HepG2 (cell line): ENCODE measurements at regions not wholly inside any gene's neighbourhood (a gene's known extent, or its start where the extent isn't known, plus 50 kb on each side); places are given as distances from the start of the nearest gene placed in this dataset.

ENCODE experiments used
- CAMTA2 ChIP-seq: sonication (generic); formaldehyde crosslinking; IDR thresholded peaks from 2 replicates; pipeline ENCODE4 v1.4.0; 2020; ENCODE audit warnings: mild to moderate bottlenecking, missing genetic modification reagents, borderline replicate concordance
- CREB1 ChIP-seq, 2 experiments: fragments of 450-650 bp in 1 of 2; IDR thresholded peaks; 2 replicates each; pipeline ENCODE4 v1.6.1; 2016 to 2017; ENCODE audit warnings: control low read depth in 1 of 2, mild to moderate bottlenecking in 1 of 2, missing compliant biosample characterization in 1 of 2, missing genetic modification characterization in 1 of 2
- ELF3 ChIP-seq: IDR thresholded peaks from 2 replicates; pipeline ENCODE4 v1.6.1; 2016; ENCODE audit warnings: missing genetic modification reagents, missing compliant biosample characterization
- GABPB1 ChIP-seq: IDR thresholded peaks from 2 replicates; pipeline ENCODE4 v1.6.1; 2016; ENCODE audit warnings: mild to moderate bottlenecking, missing genetic modification reagents, moderate library complexity, missing compliant biosample characterization
- JDP2 ChIP-seq: sonication (generic); formaldehyde crosslinking; IDR thresholded peaks from 2 replicates; pipeline ENCODE4 v1.8.1; 2022; ENCODE audit warnings: missing genetic modification reagents, borderline replicate concordance
- KDM2A ChIP-seq: sonication (generic); formaldehyde crosslinking; IDR thresholded peaks from 2 replicates; pipeline ENCODE4 v1.4.0; 2020; ENCODE audit warnings: low read depth, missing genetic modification reagents, borderline replicate concordance
- PHF21A ChIP-seq: sonication (generic); formaldehyde crosslinking; IDR thresholded peaks from 2 replicates; pipeline ENCODE4 v1.5.0; 2020; ENCODE audit warnings: mild to moderate bottlenecking, missing genetic modification reagents
- ZNF143 ChIP-seq: sonication (generic); formaldehyde crosslinking; IDR thresholded peaks from 2 replicates; pipeline ENCODE4 v1.4.0; 2020; ENCODE audit warnings: missing genetic modification reagents
- ZNF329 ChIP-seq: sonication (generic); formaldehyde crosslinking; IDR thresholded peaks from 2 replicates; pipeline ENCODE4 v1.9.0; 2021; ENCODE audit warnings: low read depth, mild to moderate bottlenecking, missing genetic modification reagents
- ZNF446 ChIP-seq: sonication (generic); formaldehyde crosslinking; IDR thresholded peaks from 2 replicates; pipeline ENCODE4 v1.5.0; 2020; ENCODE audit warnings: mild to moderate bottlenecking, missing genetic modification reagents
- ZNF557 ChIP-seq: sonication (generic); formaldehyde crosslinking; IDR thresholded peaks from 2 replicates; pipeline ENCODE4 v1.4.0; 2020; ENCODE audit warnings: missing genetic modification reagents
- ZSCAN9 ChIP-seq: IDR thresholded peaks from 2 replicates; pipeline ENCODE4 v1.6.1; 2016; ENCODE audit warnings: borderline replicate concordance
- TF ChIP-seq, protein P1 (sequence below): sonication (generic); formaldehyde crosslinking; IDR thresholded peaks from 2 replicates; pipeline ENCODE4 v1.9.0; 2022; ENCODE audit warnings: low read depth, missing genetic modification reagents
- TF ChIP-seq, protein P2 (sequence below): IDR thresholded peaks from 2 replicates; pipeline ENCODE4 v1.6.1; 2016
- TF ChIP-seq, protein P3 (sequence below): sonication (generic); formaldehyde crosslinking; IDR thresholded peaks from 2 replicates; pipeline ENCODE4 v1.5.0; 2020; ENCODE audit warnings: missing genetic modification reagents
- TF ChIP-seq, protein P4 (sequence below): sonication (generic); formaldehyde crosslinking; conservative IDR thresholded peaks from 2 replicates; pipeline ENCODE4 v1.8.0; 2022; ENCODE audit warnings: low read depth, missing genetic modification reagents
- TF ChIP-seq, protein P5 (sequence below): sonication (generic); formaldehyde crosslinking; IDR thresholded peaks from 2 replicates; pipeline ENCODE4 v1.4.0; 2020; ENCODE audit warnings: missing genetic modification reagents, borderline replicate concordance

DNA sequence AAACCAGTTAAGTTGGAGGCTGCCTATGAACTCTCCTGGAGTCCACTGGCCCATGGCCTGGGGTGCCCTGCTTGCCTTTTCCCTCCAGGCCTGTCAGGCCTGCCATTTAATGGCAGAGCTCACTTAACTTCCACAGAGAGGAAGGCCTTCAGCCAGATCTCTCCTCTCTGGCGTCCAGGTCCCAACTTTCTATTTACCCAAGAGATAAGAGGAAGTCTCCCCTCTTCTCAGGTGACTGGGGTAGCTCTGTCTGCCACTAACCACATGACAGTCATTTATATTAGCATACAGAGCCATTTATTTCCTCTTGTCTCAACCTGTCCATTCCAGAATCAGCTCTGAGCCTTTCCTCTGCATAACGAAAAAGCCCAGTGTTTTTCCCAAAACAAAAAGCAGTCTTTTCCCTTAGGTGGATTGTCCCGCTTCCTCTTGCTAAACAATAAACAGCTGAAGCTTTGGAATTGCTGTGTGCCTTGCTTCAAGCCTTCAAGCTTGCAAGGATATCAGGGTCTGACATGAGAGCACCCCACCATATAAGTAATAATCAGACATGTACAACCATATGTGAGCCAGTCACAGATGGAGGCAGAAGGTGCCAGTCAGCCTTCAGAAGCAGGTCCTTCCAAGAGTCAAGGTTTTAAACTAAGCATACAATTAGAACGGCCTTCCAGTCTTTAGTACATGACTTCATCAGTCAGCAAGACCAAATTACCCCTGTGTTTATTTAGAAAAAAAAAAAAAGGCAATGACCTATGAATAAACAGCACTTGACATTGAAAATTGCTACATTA, 50.0 kb upstream of the CALM2 start (continued):
- TF ChIP-seq, protein P1, sequence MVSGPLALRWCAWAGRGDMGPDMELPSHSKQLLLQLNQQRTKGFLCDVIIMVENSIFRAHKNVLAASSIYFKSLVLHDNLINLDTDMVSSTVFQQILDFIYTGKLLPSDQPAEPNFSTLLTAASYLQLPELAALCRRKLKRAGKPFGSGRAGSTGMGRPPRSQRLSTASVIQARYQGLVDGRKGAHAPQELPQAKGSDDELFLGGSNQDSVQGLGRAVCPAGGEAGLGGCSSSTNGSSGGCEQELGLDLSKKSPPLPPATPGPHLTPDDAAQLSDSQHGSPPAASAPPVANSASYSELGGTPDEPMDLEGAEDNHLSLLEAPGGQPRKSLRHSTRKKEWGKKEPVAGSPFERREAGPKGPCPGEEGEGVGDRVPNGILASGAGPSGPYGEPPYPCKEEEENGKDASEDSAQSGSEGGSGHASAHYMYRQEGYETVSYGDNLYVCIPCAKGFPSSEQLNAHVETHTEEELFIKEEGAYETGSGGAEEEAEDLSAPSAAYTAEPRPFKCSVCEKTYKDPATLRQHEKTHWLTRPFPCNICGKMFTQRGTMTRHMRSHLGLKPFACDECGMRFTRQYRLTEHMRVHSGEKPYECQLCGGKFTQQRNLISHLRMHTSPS (CRISPR knock-in tag) = no peak
- TF ChIP-seq CREB1 (IDR thresholded peaks at IDR 0.05) (no peak), CREB1 (CRISPR knock-in tag; IDR thresholded peaks at IDR 0.05) (no peak), CAMTA2 (CRISPR knock-in tag) (no peak), KDM2A (CRISPR knock-in tag) (no peak), GABPB1 (CRISPR knock-in tag) (no peak), PHF21A (CRISPR knock-in tag) (no peak), ELF3 (CRISPR knock-in tag) (peak; percentile 40; the same call in 1 of the 2 replicates), JDP2 (CRISPR knock-in tag) (no peak), ZNF557 (CRISPR knock-in tag) (no peak), ZNF329 (CRISPR knock-in tag) (no peak), ZNF446 (CRISPR knock-in tag) (no peak), ZSCAN9 (CRISPR knock-in tag) (no peak), ZNF143 (no peak)
- TF ChIP-seq, protein P2, sequence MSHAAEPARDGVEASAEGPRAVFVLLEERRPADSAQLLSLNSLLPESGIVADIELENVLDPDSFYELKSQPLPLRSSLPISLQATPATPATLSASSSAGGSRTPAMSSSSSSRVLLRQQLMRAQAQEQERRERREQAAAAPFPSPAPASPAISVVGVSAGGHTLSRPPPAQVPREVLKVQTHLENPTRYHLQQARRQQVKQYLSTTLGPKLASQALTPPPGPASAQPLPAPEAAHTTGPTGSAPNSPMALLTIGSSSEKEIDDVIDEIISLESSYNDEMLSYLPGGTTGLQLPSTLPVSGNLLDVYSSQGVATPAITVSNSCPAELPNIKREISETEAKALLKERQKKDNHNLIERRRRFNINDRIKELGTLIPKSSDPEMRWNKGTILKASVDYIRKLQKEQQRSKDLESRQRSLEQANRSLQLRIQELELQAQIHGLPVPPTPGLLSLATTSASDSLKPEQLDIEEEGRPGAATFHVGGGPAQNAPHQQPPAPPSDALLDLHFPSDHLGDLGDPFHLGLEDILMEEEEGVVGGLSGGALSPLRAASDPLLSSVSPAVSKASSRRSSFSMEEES (CRISPR knock-in tag) = 0 out of 2 replicates have a peak, but pooled peaks have one; percentile 20
- TF ChIP-seq, protein P3, sequence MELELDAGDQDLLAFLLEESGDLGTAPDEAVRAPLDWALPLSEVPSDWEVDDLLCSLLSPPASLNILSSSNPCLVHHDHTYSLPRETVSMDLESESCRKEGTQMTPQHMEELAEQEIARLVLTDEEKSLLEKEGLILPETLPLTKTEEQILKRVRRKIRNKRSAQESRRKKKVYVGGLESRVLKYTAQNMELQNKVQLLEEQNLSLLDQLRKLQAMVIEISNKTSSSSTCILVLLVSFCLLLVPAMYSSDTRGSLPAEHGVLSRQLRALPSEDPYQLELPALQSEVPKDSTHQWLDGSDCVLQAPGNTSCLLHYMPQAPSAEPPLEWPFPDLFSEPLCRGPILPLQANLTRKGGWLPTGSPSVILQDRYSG = no peak
- TF ChIP-seq, protein P4, sequence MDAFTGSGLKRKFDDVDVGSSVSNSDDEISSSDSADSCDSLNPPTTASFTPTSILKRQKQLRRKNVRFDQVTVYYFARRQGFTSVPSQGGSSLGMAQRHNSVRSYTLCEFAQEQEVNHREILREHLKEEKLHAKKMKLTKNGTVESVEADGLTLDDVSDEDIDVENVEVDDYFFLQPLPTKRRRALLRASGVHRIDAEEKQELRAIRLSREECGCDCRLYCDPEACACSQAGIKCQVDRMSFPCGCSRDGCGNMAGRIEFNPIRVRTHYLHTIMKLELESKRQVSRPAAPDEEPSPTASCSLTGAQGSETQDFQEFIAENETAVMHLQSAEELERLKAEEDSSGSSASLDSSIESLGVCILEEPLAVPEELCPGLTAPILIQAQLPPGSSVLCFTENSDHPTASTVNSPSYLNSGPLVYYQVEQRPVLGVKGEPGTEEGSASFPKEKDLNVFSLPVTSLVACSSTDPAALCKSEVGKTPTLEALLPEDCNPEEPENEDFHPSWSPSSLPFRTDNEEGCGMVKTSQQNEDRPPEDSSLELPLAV = no peak
- TF ChIP-seq, protein P5, sequence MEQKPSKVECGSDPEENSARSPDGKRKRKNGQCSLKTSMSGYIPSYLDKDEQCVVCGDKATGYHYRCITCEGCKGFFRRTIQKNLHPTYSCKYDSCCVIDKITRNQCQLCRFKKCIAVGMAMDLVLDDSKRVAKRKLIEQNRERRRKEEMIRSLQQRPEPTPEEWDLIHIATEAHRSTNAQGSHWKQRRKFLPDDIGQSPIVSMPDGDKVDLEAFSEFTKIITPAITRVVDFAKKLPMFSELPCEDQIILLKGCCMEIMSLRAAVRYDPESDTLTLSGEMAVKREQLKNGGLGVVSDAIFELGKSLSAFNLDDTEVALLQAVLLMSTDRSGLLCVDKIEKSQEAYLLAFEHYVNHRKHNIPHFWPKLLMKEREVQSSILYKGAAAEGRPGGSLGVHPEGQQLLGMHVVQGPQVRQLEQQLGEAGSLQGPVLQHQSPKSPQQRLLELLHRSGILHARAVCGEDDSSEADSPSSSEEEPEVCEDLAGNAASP (CRISPR knock-in tag) = no peak
- TF ChIP-seq, all 625 proteins: peak for 28
